ENCODE measurements at regions not wholly inside any gene's neighbourhood (a gene's known extent, or its start where the extent isn't known, plus 50 kb on each side); places are given as distances from the start of the nearest gene placed in this dataset.

GRCh38 chr9:28051559-28052503, 478.6 kb upstream of the C9orf72 start:
- no peak for TF ChIP-seq CTCF (IDR thresholded peaks at IDR 0.05)
- TF ChIP-seq EZH2 (IDR thresholded peaks at IDR 0.05) = no peak

Measured in neural progenitor cell (in vitro differentiated cells).